ENCODE measurements at regions not wholly inside any gene's neighbourhood (a gene's known extent, or its start where the extent isn't known, plus 50 kb on each side); places are given as distances from the start of the nearest gene placed in this dataset.
"Not testable (repeated sequence)": the region's sequence is repeated elsewhere in the genome, so short reads cannot be mapped to it uniquely, and the experiment has no call there.

DNA sequence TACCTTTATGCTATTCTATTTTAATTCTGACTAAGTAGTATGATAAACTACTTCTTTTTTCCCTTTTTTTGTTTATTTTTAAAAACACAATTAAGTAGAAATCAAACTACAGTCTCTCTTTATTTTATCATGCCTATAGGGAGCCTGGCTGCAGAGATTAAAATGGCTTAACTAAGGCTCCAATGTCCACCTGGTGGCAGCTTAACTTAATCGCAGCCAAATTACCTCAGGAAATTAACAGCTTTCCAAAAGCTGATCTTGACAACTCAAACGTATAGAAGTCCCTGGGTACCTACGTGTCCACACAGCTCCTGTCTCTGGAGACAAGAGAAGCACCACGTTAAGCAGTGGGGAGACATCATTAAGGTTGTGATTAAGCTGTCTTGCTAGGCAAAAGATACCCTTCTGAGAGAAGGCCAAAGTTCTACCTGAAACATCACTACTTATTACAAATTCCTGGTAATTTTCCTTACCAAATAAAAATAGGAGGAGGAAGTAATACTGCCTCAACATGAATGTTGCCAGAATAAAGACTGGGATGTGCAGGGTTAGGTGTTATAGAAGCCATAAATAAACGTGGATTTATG, 63.2 kb upstream of the SNX19 start:
- Histone ChIP-seq H3K27ac (no peak overlapping the region), H3K9me3 (peaks cover 12 to 15% of the 10 kb centered on the region in 2 donors), H3K27me3 (no peaks in the 10 kb centered on the region), H3K4me1 (no peaks in the 10 kb centered on the region), H3K4me3 (no peak overlapping the region), H3K36me3 (no peaks in the 10 kb centered on the region)
- no peak for DNase-seq (ENCODE audit: low spot score in 2 of 2)
- intact Hi-C loops (cut with DNase I; ENCODE audit: low total_unique reads): no loop called here
- TF ChIP-seq POLR2AphosphoS5 (IDR thresholded peaks at IDR 0.05): no peak
- no peak for TF ChIP-seq POLR2A (IDR thresholded peaks at IDR 0.05)
- TF ChIP-seq, protein P1, sequence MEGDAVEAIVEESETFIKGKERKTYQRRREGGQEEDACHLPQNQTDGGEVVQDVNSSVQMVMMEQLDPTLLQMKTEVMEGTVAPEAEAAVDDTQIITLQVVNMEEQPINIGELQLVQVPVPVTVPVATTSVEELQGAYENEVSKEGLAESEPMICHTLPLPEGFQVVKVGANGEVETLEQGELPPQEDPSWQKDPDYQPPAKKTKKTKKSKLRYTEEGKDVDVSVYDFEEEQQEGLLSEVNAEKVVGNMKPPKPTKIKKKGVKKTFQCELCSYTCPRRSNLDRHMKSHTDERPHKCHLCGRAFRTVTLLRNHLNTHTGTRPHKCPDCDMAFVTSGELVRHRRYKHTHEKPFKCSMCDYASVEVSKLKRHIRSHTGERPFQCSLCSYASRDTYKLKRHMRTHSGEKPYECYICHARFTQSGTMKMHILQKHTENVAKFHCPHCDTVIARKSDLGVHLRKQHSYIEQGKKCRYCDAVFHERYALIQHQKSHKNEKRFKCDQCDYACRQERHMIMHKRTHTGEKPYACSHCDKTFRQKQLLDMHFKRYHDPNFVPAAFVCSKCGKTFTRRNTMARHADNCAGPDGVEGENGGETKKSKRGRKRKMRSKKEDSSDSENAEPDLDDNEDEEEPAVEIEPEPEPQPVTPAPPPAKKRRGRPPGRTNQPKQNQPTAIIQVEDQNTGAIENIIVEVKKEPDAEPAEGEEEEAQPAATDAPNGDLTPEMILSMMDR (IDR thresholded peaks at IDR 0.05): peak in 2 of 3 donors; percentile 9 to 14

DNA sequence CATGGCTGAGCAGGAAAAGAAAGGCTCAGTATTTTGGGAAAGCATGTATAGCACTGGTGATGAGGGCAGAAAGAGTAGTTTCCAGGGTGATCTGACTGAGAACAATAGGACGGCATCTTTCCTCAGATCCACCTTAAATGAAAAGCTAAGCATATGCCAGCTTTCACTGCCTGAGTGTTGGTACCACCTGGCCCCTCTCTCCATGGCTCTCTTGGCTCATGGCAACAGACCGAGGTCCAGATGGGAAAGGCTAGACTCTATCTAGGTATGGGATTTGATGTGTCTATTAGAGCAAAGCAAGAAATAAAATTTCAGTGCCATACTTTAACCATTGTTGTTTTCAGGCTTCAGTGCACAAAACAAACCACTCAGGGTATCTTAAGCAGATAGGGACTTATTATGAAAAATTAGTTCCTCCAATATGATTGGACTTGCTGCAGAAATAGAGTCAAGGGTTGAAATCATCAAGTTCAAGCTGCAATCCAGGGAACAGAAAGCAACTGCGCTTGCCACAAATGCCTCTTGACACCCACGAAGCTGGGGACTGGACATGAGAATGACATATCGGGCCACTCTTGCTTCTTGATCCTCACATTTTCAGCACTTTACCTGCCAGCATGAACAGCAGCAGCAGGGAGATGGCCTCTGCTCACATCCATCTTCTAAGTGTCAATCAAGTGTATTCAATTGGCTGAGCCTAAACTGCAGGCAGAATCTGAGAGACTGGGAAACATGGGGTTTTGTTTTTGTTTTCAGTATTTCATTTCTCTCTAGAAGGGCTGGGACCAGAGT, 64.0 kb upstream of the SNX19 start:
- no peaks in the 10 kb centered on the region for H3K36me3 ChIP-seq
- intact Hi-C loops (cut with DNase I; ENCODE audit: low total_unique reads): no loop called here
- no peak for TF ChIP-seq POLR2AphosphoS5 (IDR thresholded peaks at IDR 0.05)
- TF ChIP-seq POLR2A (IDR thresholded peaks at IDR 0.05): no peak
- TF ChIP-seq, protein P1 (IDR thresholded peaks at IDR 0.05): no peak
- no peak overlapping the region for H3K4me3 ChIP-seq
- H3K9me3 ChIP-seq: peaks cover 12 to 15% of the 10 kb centered on the region in 2 donors
- no peaks in the 10 kb centered on the region for H3K4me1 ChIP-seq
- H3K27me3 ChIP-seq: no peaks in the 10 kb centered on the region
- no peak overlapping the region for H3K27ac ChIP-seq
- DNase-seq (ENCODE audit: low spot score in 2 of 2): no peak

DNA sequence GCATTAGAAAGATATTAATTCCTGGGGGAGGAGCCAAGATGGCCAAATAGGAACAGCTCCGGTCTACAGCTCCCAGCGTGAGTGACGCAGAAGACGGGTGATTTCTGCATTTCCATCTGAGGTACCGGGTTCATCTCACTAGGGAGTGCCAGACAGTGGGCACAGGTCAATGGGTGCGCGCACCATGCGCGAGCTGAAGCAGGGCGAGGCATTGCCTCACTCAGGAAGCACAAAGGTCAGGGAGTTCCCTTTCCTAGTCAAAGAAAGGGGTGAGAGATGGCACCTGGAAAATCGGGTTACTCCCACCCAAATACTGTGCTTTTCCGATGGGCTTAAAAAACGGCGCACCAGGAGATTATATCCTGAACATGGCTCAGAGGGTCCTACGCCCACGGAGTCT, 68.0 kb upstream of the SNX19 start:
- H3K36me3 ChIP-seq; DNase-seq (ENCODE audit: low spot score in 2 of 2); H3K4me3 ChIP-seq; intact Hi-C loops (cut with DNase I; ENCODE audit: low total_unique reads); H3K4me1 ChIP-seq; H3K27ac ChIP-seq; H3K9me3 ChIP-seq; H3K27me3 ChIP-seq: not testable (repeated sequence)

DNA sequence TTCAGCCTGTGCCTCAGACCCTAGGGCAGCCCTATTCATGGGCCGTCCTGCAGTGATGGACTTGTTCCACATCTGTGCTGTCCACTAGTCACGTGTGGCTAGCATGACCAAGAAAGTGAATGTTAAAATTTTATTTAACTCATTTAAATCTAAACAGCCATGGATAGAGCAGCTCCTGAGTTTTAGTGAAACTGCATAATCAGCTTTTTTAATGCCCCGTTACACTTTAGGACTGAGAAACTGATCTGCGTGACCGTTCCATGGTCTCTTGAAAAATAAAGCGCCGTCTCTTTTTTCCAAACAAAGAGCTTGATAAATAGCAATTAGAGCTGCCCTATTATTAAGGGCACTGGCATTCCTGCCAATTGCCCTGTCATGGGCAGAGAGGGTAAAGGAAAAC, 76.5 kb upstream of the SNX19 start:
- intact Hi-C loops (cut with DNase I; ENCODE audit: low total_unique reads): no loop called here
- DNase-seq (ENCODE audit: low spot score in 2 of 2): no peak
- TF ChIP-seq, protein P1 (IDR thresholded peaks at IDR 0.05): no peak
- no peak for TF ChIP-seq POLR2AphosphoS5 (IDR thresholded peaks at IDR 0.05)
- TF ChIP-seq POLR2A (IDR thresholded peaks at IDR 0.05): no peak
- Histone ChIP-seq H3K4me3 (no peak overlapping the region), H3K36me3 (no peaks in the 10 kb centered on the region), H3K4me1 (no peaks in the 10 kb centered on the region), H3K27me3 (no peaks in the 10 kb centered on the region), H3K9me3 (no peaks in the 10 kb centered on the region), H3K27ac (no peak overlapping the region)

DNA sequence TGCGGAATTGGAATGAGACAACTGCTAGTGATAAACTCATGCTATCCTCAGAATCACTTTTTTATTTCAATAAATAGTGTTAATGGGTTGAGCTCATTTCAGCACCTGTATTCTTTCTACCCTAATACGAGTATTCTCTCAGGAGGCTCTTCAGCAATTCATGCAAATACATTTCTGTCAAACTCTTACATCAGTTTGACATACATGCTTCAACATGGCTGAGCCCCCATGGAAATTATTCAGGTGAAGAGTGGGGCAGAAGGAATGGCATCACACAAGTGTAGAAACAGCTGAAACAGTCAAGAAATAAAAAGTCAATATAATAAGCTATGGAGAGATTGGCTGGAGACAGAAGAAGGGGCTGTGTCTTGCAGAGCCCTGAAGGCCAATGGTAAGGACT, 77.8 kb upstream of the SNX19 start:
- DNase-seq (ENCODE audit: low spot score in 2 of 2): no peak
- H3K4me1 ChIP-seq: no peaks in the 10 kb centered on the region
- H3K27ac ChIP-seq: no peak overlapping the region
- no peaks in the 10 kb centered on the region for H3K36me3 ChIP-seq
- TF ChIP-seq POLR2AphosphoS5 (IDR thresholded peaks at IDR 0.05) (no peak), POLR2A (IDR thresholded peaks at IDR 0.05) (no peak)
- TF ChIP-seq, protein P1 (IDR thresholded peaks at IDR 0.05): no peak
- no peak overlapping the region for H3K4me3 ChIP-seq
- H3K9me3 ChIP-seq: no peaks in the 10 kb centered on the region
- intact Hi-C loops (cut with DNase I; ENCODE audit: low total_unique reads): no loop called here
- no peaks in the 10 kb centered on the region for H3K27me3 ChIP-seq
